HG03571 (cell line): ENCODE measurements at regions not wholly inside any gene's neighbourhood (a gene's known extent, or its start where the extent isn't known, plus 50 kb on each side); places are given as distances from the start of the nearest gene placed in this dataset.
A peak's percentile ranks its signal among the peaks of the same experiment; 100 is the strongest.

ENCODE experiments used
- ATAC-seq: cut with Tn5 transposase; IDR thresholded peaks from one replicate; pipeline ENCODE4 v1.9.1; 2021; ENCODE audit not compliant: unreplicated experiment

DNA sequence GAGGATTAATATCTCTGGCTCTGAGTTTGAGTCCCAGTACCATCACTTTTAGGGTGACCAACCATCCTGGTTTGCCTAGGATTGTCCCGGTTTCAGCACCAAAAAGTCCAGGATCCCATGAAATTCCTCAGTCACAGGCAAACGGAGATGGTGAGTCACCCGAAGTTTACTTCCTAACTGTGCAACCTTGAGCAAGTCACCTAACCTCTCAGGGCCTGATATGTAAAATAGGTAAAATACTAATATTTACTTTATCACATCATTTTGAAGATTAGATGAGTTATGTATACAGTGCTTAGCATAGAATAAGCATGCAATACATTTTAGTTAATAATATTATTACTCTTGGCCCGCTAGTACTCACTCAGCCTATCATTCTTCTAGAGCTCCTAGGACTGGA, 91.1 kb upstream of the KCNMB2 start:
- ATAC-seq: no peak

DNA sequence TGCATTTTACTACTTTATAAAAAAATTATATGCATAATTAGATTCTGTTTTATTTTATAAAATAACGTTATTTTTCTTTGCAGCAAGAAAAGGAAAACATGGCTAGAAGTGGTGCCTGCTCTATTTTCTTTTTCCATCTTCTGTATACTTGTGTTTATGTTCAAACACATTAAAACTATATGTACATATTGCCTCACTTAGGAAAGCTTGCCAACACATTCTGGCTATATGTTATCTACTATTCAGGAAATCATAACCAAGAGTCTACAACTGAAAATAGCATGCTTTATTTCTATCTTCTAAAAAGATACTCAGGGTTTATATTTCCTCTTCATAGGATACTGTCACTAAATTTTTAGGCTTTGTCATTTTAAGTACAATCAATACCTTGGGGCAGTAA, 90.2 kb upstream of the KCNMB2 start:
- no peak for ATAC-seq

DNA sequence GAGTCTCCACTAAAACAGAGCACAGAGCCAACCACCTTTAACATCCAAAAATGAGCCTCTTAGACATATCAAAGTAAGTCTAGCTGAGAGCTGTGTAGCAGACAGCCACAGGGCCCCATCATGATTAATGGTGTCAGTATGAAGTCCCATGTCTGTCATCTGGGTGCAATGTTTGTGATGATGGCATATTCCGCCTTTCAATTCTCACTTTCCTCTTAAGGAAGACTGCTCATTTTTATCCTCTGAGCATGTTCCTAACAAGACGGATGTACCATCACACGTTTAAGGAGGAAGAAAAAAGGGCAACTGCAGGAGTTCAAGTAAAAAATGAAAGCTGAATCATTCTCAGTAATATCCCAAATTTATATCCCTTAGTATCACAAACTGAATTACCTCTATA, 85.8 kb upstream of the KCNMB2 start:
- no peak for ATAC-seq

DNA sequence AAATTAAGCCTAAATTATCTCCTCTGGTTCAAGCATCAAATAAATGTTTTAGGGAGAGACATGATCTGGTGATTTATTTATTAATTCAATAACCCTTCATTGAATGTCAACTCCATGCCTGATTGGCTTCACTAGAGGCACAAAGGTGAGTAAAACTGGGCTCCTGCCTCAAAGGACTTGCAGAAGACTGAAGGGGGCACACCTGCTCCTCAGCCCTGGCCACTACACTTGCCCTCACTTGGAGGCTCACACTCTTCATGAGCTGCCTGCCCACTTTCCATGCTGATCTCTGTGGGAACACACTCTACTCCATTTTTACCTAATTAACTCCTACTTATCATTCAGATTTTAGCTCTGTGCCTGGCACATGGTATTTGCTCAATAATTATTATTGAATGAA, 84.4 kb upstream of the KCNMB2 start:
- ATAC-seq: no peak

DNA sequence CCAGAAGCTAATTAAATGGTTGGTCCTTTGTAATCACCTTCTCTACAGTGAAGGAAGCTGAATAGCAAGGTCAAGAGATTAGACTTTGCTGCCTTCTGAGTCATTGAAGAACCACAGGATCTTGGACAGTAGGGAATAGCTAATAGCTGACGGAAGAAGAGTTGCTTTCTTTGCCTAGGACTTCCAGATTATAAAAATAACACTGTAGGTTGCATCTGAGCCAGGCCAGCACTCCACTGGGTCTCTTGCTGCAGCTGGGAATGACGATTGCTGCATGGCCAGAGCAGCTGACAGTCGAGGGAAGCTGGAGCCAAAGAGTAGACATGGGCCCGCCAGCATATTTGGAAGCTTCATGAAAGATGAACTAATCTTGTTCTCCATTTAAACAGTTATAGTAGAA, 81.5 kb upstream of the KCNMB2 start:
- ATAC-seq: no peak

DNA sequence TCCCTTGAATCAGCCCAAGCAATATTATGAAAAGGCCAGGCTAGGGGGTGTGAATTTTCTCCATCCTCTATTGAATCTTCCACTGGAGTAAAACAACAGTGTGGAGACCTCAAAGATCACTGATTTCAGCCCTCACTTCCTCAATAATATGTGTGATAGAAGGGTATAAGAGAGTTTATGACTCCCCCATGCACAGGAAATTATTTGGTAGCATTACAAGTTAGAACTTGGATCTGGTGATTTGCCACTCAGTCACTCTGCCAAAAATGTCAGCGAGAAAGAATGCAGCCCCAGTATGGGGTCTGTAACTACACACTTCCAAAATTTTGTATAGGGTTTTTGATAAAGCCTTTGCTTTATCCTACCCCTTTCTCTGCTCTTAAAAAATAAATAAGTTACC, 81.0 kb upstream of the KCNMB2 start:
- ATAC-seq: no peak

DNA sequence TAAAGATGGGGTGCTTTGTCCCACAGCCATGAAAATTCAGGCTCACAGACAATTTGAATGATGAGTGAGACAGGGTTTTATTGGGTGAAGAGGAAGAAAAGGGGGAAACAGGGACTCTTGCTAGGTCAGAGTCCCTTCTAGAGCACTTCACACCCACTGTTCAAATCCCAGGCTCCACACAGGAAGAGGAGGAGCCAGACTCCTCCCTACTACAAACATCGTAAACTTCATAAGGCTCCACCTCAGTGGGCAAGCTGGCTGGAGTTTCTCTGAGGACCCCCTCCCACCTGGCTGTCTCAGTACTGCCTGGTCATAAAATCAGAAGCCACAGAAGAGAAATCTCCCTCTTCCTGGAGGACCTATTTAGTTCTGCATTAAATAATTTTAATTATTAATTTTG, 80.3 kb upstream of the KCNMB2 start:
- no peak for ATAC-seq

DNA sequence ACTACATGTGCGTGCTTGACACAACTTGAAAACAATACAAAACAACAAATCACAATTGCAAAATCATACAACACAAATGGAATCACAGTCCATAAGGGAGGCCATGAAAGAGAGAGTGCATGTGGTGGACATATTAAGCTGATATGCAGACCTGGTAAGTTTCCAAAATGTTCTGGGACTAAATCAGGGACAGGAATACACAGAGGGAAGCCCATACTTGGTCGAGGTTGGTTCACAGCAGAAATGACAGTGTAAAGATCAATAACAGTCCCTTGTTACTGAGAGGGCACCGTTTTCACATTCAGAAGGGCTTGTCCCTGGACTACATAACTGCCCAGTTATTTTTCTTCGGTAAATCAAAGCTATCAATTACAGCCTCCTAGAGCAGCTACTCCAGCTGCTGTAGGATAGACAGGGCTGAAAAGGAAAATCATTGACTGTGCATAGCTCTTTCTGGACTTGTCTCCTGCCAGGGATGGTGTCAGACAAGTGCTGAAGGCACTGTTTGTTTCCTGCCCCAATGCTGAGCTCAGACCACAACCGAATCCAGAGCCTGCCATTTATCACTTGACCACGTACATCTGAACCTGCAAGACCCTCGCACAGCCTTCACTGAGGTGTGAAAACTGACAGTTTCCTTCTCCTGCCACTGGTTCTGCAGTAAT, 79.5 kb upstream of the KCNMB2 start:
- no peak for ATAC-seq

DNA sequence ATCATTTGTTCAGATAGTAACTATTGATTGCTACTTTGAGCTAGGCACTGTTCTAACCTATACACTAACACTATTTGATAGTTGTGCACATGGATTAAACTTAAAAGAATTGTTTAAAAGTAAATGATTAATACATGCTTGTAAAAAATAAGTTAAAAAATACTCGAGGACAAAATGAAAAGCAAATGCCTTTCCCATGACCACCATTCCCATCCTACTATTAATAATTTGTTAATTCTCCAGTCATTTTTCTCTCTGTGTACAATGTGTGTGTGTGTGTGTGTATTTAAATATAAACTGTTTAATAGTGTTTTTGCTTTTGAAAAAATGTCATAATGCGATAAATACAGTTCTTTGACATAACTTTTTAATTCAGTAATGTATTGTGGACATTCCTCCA, 78.7 kb upstream of the KCNMB2 start:
- ATAC-seq: no peak

DNA sequence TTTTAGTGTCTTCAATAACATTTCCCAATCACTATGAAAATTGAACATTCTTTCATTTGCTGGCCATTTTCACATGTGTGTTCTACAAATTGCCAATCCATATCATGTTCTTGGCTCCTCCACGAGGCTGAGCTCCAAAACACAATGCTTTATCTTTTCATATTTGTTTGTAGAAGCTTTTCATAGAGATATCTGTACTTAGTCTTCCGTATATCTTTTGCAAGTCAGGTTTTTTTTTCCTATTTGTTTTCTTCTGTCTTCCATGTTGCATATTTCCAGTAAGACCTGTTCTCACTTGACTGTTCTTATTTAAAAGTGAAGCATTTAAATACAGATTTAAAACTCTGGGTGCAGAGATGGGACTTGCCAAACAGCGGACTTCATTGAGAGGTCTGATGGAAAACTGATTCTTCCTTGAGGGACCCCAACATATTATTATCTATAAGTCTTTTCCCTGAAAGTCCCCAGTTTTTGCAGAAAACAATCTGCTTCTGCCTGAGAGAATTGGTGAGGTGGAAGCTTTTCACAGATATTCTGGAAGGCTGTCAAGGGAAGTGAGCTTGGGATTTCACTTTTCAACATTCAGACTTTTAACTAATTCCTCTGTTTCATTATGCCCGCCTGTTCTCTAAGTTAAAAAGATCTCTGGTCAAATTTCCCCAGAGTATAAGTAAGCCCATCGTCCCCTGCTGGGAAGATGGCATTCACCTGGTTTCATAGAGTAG, 77.8 kb upstream of the KCNMB2 start:
- no peak for ATAC-seq

DNA sequence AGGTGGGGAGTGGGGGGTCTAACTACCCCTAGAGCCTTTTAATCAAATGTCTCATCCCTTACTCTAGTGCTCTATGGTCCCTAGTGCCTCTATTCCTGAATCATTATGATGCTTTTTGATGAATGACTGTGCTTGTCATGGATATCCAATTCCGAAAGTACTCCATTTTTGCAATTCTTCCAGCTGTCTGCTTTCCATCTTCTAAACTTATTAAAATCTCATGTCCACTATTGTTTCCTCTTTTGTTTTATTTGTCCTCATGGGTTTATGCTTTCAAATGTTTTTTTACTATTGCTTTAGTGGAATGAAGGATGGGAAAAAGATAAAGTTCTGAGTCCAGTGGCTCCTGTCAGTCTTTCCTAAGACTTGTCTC, 77.2 kb upstream of the KCNMB2 start:
- no peak for ATAC-seq

DNA sequence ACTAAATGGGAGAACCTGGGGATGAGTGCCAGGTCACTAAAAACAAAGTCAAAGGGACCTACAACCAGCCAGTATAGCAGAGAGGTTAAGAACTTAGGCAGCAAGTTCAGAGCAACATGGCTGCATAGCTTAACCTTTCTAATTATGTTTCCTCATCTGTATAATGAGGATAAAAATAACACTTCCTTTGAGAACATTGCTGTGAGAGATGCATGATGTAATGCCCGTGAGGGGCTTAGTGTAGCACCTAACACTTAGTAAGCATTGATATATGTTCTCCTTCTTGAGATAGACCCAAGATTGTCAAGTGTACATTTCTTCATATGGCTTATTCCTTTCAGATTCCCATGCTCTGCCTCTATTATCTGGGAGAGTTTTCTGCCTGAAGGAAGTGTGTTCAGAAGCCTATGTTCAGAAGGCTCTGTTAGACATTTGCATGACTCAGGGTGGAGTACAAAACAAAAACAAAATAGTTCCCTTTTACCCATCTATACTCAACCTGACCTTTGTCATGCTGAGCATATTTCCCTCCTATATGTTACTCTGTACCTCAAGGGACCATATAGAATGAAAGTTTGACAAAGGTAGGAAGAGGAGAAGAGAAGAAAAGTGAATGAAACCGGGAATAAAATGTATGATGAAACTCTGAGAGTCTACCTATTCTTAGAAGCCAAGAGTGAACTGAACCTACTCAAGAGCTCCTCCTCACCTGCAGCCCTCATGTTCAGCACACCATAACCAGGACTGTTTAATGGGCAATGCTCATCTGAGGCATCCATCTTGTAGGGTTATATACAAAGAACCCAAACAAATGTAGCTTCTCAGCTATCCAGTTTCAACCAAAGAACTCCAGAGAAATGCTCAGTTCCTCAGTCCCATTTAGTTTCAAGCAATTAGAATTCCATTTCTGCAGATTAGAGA, 70.7 kb upstream of the KCNMB2 start:
- no peak for ATAC-seq

DNA sequence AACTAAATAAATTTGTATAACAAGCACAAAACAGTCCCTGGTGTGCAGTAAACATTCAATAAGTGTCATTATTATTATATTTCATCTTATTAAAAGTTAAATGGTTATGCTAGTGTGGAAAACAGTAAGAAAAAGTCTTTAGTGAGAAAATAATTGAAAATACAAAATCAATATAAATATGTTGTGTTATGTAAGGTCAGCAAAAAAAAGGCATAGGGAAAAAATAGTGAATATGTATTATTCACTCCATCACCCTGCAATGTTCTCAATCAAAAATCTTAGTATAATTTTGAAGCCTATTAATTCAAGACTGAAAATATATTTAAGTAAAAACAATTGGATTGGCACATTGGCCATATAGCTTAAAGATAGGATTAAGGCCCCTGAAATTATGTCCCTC, 63.3 kb upstream of the KCNMB2 start:
- ATAC-seq: no peak

DNA sequence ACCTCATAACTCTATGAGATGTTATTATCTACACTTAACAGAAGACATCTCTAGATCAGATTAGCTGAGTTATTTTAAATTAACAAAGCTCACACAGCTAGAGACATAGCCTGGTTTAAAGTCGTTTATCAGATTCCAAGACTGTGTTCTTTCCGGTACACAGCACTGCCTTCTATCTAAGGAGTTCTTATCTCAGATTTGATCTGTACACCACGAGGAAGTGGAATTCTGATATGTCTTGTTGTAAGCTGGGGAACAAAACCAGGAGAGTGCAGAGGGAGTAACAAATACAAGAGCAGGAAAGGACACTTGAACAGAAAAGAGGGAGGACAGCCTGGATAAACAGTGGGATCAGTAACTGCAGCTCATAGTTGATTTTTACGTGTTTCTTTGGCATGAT, 61.7 kb upstream of the KCNMB2 start:
- no peak for ATAC-seq

DNA sequence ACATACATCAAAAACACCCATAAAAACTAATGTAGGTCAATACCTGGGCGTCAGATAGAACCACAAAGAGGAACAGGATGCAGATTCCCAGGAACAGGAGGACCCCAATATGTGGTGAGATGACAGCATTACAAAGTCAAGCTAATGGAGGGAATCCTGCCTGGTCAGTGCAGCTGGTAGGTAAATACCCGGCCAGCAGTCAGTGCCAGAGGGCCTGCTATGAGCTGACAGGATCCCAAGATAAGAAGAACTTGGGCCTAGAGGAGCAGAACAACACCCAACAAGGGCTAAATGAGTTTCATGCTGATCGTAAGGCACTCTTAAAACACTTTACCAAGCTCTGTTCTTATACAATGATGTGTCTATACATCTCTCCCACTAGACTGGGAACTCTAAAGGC, 61.2 kb upstream of the KCNMB2 start:
- no peak for ATAC-seq

DNA sequence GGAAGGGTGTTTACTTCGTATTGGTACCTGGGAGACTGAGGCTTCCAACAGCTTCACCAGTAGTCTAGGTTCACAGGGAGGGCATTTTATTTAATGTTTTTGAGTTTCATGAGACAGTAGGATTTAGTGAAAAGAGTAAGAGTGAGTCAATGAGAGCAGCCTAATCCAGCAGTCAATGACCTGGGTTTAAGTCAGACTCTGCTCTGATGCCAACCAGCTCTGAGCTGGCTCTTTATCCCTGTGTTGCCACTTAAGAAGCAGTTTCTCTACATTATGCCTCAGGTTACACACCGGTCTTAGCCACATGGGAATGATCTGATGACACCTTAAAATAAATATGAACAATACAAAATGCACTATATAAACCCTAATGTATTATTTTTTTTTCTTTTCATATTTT, 59.4 kb upstream of the KCNMB2 start:
- ATAC-seq: no peak

DNA sequence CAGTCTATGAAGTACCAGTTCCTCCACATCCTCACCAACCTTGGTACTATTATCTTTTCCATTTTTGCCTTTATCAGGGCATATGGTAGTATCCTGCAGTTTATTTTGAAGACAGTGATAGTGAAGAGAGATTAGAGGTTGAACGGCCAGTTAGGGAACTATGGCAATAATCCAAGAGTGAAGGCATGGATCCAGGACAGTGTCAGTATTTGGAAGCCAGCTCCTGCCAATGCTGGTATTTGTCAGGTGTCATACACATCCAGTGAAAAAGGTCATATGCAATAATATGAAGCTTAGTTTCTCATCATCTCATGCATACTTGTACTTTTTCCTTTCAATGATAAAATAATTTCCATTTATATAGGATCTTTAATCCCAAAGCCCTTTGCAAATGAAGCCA, 56.8 kb upstream of the KCNMB2 start:
- ATAC-seq: no peak

DNA sequence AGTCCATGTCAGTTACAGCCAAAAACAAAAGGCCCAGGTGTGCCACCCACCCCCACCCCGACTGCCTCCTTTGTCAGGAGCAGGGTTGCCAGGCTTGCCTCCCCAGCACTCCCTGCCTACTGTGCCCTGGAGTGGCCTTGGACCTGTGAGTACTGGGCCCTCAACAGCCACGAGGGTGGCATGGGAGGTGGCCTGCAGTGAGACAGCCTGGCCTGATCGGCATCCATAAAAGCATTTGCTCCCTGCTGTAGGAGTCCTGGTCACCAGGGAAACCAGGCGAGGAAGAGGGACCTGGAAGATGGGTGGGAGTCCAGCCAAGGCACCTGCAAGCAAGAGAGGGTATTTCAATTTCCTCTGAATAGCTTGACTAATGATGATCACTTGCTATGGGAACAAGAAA, 56.4 kb upstream of the KCNMB2 start:
- no peak for ATAC-seq

DNA sequence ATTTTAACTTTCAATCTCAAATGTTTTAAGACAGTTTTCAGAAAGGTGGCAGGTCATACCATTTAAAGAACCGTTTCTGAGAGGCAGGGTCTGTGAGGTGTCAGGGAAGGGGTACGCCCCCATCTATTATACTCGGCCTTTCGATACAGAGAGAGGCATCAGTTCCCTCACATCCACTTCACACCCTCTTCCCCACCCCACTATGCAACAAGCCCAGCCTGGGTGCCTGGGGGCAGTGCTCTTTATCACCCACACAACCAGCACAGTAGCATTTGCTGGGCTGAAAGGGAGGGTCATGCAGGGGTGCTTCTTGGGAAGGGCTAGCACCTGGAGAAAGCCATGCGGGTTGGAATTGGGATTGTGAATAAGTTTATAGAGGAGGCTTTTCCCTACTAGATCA, 56.0 kb upstream of the KCNMB2 start:
- peak; percentile 9 for ATAC-seq

DNA sequence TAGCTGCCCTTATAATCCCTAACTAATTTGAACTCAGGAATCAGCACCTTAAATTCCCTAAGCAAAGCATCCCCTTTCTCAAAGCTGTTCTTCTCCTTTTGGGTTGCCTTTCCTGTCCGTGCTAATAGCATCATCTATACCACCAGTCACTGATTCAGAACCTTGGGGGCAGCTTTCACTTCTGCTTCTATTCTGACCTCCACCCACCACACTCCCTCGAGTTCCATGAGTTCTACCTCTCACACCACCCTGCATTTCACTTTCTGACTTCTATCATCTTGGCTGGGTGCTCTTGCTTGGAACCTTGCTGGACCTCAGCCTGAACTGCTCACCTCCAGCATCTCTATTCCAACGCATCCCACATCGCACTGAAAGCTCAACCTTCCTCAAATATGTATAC, 55.4 kb upstream of the KCNMB2 start:
- peak; percentile 100 for ATAC-seq

DNA sequence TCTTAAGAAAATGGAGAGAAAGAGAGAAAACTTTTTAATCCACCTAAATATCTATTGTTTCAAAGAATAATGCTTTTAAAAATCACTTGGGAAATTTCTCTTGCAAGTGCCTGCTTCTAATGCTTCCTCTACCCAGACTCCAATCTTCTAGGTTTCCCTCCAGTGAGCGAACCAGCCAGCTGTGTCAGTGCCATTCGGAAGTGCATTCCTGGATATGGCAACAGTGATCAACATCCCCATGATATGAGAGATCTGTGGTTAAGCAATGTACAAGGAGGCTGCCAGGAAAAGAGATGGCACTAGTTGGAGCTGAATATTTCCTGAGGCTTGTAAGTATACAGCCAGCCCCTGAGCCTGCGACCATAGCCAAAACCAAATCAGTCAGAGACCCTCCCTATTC, 53.3 kb upstream of the KCNMB2 start:
- no peak for ATAC-seq

DNA sequence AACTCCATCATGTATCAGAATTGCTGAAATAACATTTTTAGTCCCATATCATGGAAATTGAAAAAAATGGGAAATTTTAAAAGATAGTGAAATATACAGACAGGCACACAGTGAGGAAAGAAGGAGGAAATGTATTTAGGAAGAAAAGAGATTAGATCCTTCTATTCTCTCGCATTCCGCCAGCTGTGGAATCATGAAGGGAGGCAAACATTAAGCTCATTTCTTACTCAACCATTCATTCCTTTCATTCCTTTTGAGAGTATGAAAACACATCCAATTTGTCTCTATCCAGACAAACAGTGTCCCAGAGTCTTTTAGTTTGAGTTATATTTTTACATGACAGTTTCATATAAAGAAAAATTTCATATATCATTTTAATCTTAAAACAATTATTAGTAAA, 52.5 kb upstream of the KCNMB2 start:
- no peak for ATAC-seq
